ENCODE measurements at regions not wholly inside any gene's neighbourhood (a gene's known extent, or its start where the extent isn't known, plus 50 kb on each side); places are given as distances from the start of the nearest gene placed in this dataset.
"Not testable (repeated sequence)": the region's sequence is repeated elsewhere in the genome, so short reads cannot be mapped to it uniquely, and the experiment has no call there.

DNA sequence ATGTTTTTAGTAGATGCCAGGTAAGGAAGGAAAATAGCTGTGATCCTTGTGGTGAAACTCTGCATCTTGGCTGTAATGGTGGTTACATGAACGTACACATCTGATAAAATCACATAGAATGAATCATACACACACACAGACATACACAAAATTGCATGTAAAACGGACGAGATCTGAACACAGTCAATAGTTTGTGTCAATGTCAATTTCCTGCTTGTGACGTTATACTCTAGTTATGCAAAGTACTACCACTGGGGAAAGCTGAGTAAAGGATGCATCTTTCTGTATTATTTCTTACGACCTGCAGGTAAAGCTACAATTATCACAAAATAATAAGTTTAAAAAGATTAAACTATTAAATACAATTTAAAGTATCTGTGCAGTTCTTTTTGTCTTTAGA lies 493.7 kb upstream of the ZP4 start:
- DNase-seq (ENCODE audit: low read depth), result no peak
- TF ChIP-seq, protein P1, sequence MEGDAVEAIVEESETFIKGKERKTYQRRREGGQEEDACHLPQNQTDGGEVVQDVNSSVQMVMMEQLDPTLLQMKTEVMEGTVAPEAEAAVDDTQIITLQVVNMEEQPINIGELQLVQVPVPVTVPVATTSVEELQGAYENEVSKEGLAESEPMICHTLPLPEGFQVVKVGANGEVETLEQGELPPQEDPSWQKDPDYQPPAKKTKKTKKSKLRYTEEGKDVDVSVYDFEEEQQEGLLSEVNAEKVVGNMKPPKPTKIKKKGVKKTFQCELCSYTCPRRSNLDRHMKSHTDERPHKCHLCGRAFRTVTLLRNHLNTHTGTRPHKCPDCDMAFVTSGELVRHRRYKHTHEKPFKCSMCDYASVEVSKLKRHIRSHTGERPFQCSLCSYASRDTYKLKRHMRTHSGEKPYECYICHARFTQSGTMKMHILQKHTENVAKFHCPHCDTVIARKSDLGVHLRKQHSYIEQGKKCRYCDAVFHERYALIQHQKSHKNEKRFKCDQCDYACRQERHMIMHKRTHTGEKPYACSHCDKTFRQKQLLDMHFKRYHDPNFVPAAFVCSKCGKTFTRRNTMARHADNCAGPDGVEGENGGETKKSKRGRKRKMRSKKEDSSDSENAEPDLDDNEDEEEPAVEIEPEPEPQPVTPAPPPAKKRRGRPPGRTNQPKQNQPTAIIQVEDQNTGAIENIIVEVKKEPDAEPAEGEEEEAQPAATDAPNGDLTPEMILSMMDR (IDR thresholded peaks at IDR 0.05; ENCODE audit: insufficient read depth, low read depth, low read length, missing control alignments), result no peak
- no peak overlapping the region for H3K4me3 ChIP-seq (ENCODE audit: low read depth, low read length)

DNA sequence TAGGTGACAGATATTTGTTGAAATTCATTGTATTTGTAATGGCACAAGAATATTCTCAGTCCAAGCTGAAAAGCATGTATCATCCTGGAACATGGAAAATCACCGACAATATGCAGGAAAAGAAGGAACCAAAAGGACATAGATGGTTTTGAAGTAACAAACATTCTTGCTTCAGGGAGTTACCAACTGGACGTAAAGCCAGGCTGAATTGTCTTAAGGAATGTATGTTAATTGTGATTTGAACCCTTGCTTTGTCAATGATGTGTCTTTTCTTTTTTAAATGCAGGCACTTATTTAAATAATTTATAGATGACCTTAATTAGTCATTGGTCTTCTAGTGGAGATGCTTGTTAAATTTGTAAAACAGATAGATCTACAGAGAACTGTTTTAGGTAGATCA lies 489.4 kb upstream of the ZP4 start:
- no peak for DNase-seq (ENCODE audit: low read depth)
- TF ChIP-seq, protein P1 (IDR thresholded peaks at IDR 0.05; ENCODE audit: insufficient read depth, low read depth, low read length, missing control alignments), result no peak
- no peak overlapping the region for H3K4me3 ChIP-seq (ENCODE audit: low read depth, low read length)

DNA sequence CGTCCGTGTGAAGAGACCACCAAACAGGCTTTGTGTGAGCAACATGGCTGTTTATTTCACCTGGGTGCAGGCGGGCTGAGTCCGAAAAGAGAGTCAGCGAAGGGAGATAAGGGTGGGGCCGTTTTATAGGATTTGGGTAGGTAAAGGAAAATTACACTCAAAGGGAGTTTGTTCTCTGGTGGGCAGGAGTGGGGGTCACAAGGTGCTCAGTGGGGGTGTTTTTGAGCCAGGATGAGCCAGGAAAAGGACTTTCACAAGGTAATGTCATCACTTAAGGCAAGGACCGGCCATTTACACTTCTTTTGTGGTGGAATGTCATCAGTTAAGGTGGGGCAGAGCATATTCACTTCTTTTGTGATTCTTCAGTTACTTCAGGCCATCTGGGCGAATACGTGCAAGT lies 488.7 kb upstream of the ZP4 start:
- DNase-seq (ENCODE audit: low read depth); H3K4me3 ChIP-seq (ENCODE audit: low read depth, low read length): not testable (repeated sequence)

DNA sequence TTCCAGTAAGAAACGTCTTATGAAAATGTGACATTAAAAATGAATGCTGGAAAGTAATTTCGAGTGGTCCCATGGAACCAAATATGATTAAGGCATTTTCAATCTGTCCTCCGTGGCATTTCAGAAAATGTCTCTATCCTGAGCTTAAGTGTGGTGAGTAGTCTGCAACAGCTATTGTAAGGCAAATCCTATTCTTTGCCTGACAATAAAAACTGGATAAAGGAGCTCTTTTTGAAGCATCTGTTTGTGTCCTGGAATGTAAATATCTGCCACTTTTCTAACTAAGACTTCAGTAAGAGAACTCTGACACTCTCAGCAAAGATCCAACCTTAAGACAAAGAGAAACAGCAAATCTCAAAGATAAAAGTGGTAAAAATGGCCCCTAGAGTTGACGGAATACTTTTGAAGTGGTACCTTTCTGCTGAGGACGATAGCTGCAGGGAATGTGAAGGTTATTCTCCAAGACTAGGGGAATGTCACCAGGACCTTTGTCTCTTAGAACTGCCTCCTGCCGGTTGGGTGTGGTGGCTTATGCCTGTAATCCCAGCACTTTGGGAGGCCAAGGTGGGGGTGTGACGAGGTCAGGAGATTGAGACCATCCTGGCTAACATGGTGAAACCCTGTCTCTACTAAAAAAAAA lies 486.7 kb upstream of the ZP4 start:
- no peak overlapping the region for H3K4me3 ChIP-seq (ENCODE audit: low read depth, low read length)

DNA sequence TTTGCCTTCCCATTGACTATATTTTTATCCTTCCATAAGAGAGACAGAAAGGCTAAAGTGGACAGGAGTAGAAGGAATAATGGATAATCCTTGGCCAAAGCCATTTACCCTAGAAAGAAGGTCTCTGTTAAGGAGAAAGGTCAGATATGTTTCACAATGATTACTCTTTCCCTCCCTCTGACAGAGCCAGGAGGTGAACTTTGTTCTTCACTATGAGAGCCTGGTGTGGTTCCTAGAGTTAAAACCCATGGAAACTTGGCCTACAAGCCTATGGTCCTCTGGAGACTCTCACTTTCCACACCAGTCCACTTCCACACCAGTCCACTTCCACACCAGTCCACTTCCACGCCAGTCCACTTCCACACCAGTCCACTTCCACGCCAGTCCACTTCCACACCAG lies 479.9 kb upstream of the ZP4 start:
- no peak overlapping the region for H3K4me3 ChIP-seq (ENCODE audit: low read depth, low read length)
- DNase-seq (ENCODE audit: low read depth), result no peak
- TF ChIP-seq, protein P1 (IDR thresholded peaks at IDR 0.05; ENCODE audit: insufficient read depth, low read depth, low read length, missing control alignments), result no peak

More for the DNA sequence above, 486.7 kb upstream of the ZP4 start:
- DNase-seq (ENCODE audit: low read depth), result no peak
- TF ChIP-seq, protein P1 (IDR thresholded peaks at IDR 0.05; ENCODE audit: insufficient read depth, low read depth, low read length, missing control alignments), result no peak

DNA sequence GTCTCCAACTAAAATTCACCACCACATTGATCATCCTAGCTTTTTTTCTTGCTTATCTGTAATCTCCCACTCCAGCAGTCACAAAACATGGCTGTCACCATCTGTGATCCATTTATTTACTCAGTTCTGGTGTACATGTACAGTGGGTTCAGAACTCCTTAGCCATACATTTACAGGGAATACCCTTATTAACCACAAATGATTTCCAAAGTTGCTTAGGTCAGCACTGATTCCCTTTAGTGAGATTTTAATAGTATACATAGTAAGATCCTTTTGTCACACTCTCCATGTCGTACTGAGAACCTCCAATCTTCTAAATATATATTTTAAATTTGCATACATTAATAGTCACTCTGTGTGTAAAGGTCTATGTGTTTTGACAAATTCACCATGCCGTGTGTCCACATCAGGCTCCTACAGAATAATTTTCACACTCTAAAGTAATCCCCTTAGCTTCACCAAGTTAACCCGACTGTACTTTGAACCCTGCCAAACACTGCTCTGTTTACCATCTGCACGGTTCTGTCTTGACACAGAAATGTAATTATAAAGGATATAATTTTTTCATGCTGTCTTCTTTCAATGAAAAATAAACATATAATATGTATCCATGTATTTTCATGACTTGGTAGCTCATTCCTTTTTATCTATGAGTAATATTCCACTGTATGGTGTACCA lies 473.6 kb upstream of the ZP4 start:
- TF ChIP-seq, protein P1 (IDR thresholded peaks at IDR 0.05; ENCODE audit: insufficient read depth, low read depth, low read length, missing control alignments), result no peak
- no peak for DNase-seq (ENCODE audit: low read depth)
- no peak overlapping the region for H3K4me3 ChIP-seq (ENCODE audit: low read depth, low read length)

DNA sequence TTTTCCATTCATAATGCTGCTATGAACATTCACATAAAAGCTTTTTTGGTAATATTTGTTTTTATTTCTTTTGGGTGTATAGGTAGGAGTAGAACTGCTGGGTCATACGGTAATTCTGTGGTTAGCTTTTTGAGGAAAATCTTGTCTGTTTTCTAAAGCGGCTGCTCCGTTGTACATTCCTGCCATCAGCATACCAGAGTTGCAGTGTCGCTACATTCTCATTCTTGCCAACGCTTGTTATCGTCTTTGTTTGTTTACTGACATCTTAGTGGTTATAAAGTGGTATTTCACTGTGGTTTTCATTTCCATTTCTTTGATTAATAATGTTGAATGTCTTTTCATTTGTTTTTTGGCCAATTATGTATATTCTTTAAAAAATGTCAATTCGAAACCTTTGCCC lies 469.8 kb upstream of the ZP4 start:
- H3K4me3 ChIP-seq (ENCODE audit: low read depth, low read length), result no peak overlapping the region
- DNase-seq (ENCODE audit: low read depth), result no peak
- TF ChIP-seq, protein P1 (IDR thresholded peaks at IDR 0.05; ENCODE audit: insufficient read depth, low read depth, low read length, missing control alignments), result no peak
